ENCODE measurements at regions not wholly inside any gene's neighbourhood (a gene's known extent, or its start where the extent isn't known, plus 50 kb on each side); places are given as distances from the start of the nearest gene placed in this dataset.
A peak's percentile ranks its signal among the peaks of the same experiment; 100 is the strongest.

DNA sequence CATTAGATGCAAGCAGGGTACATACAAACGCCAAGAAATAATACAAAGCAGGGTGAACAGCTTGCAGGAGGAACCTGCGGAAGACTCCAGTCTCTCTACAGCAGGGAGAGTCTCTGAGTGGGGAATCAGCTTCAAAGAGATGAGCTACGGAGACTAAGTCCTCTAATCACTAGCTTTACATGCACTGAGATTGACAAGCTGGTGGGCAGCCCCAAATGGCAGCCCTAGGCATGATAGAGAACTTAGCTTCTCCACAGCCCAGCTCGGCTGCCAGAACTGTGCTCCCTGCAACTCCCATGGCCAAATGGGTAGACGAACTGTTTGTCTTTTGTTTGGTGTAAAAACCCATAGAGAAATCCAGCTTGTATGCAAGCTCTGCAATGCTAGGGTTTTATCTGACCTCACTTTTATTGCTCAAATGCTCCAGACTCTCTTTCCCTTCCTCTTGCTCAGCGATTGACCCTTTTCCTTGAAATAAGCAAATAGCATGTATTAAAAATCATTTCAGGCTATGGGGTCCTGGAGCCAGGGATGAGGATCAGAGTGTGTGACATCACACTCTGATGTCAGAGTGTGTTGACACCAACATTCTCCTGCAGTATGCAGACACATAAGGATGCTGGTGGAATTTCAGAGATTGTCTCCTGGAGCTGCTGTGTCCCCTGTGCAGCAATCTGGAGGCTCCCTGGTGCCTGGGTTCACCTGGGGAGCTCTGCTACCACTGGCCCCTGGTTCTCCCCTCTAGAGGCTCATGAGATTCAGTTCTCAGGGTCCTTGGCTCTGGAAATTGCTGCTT is 238.5 kb downstream of the TTLL7 start:
- Mint-ChIP-seq H3K9me3 (no peaks in the 10 kb centered on the region), H3K27me3 (ENCODE audit: insufficient read depth, low read depth) (peaks cover 3% of the 10 kb centered on the region), H3K27ac (no peak overlapping the region), H3K36me3 (no peaks in the 10 kb centered on the region), H3K4me1 (peaks cover 54% of the 10 kb centered on the region), H3K4me3 (no peak overlapping the region)
- no peak overlapping the region for H3K9ac ChIP-seq
- H3K27me3 ChIP-seq: no peaks in the 10 kb centered on the region
- no peak overlapping the region for H3K4me3 ChIP-seq
- H4K20me1 ChIP-seq (ENCODE audit: low read depth): no peaks in the 10 kb centered on the region
- H3K4me1 ChIP-seq: peaks cover 61% of the 10 kb centered on the region
- H3K9me3 ChIP-seq (ENCODE audit: low read depth): no peaks in the 10 kb centered on the region
- H3K36me3 ChIP-seq: no peaks in the 10 kb centered on the region
- H3K27ac ChIP-seq: no peak overlapping the region
- no peak for TF ChIP-seq EZH2 (IDR thresholded peaks at IDR 0.05)
- TF ChIP-seq EZH2phosphoT487 (IDR thresholded peaks at IDR 0.05): no peak
- TF ChIP-seq, protein P1, sequence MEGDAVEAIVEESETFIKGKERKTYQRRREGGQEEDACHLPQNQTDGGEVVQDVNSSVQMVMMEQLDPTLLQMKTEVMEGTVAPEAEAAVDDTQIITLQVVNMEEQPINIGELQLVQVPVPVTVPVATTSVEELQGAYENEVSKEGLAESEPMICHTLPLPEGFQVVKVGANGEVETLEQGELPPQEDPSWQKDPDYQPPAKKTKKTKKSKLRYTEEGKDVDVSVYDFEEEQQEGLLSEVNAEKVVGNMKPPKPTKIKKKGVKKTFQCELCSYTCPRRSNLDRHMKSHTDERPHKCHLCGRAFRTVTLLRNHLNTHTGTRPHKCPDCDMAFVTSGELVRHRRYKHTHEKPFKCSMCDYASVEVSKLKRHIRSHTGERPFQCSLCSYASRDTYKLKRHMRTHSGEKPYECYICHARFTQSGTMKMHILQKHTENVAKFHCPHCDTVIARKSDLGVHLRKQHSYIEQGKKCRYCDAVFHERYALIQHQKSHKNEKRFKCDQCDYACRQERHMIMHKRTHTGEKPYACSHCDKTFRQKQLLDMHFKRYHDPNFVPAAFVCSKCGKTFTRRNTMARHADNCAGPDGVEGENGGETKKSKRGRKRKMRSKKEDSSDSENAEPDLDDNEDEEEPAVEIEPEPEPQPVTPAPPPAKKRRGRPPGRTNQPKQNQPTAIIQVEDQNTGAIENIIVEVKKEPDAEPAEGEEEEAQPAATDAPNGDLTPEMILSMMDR (IDR thresholded peaks at IDR 0.05): no peak
- H3K4me2 ChIP-seq: peak overlapping the region; percentile 19
- DNase-seq (ENCODE audit: low spot score): no peak
- no peaks in the 10 kb centered on the region for H3K79me2 ChIP-seq (ENCODE audit: low read depth)
- H2AFZ ChIP-seq (replicated peaks): peak overlapping the region; percentile 61
- peaks cover 25% of the 10 kb centered on the region for H3F3A ChIP-seq (ENCODE audit: low read depth)

DNA sequence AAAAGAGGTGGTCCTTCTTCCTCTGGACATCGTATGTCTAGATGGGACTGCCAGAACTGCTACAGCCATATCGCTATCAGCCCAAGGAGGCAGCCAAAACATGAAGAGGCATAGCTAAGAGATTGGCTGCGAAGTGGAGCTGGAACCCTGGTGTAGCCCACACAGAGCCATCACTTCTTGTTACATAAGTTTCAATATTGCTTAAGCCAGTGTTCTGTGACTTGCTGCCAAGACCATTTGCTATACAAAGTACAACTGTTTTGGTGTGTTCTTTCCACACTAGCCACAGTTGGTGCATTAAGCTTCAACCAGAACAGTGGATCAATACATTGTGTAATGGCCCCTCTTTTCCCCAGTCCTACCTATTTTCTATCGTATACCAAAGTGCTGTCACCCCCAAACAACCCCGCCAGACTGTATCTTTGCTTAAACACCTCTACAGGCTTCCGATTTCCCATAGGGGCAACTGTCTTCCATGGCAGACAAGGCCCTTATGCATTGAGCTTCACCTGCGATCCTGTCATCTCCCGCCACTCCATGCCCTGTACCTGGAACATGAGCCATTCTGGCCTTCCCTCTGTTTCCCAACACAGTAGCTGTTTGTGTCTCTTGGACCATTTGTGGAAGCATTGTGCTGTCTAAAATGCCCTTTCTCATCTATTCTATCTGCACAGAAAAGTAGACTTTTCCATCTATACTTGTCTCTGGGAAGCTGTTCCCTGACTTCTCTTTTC is 241.8 kb downstream of the TTLL7 start:
- H3K4me2 ChIP-seq: no peak overlapping the region
- H3F3A ChIP-seq (ENCODE audit: low read depth): peaks cover 24% of the 10 kb centered on the region
- H3K36me3 ChIP-seq: no peaks in the 10 kb centered on the region
- TF ChIP-seq EZH2phosphoT487 (IDR thresholded peaks at IDR 0.05) (no peak), EZH2 (IDR thresholded peaks at IDR 0.05) (no peak)
- TF ChIP-seq, protein P1 (IDR thresholded peaks at IDR 0.05): no peak
- no peaks in the 10 kb centered on the region for H3K27me3 ChIP-seq
- H3K27me3 Mint-ChIP-seq (ENCODE audit: insufficient read depth, low read depth): peaks cover 3% of the 10 kb centered on the region
- H3K36me3 Mint-ChIP-seq: peaks cover 2% of the 10 kb centered on the region
- peaks cover 35% of the 10 kb centered on the region for H3K4me1 Mint-ChIP-seq
- no peak overlapping the region for H2AFZ ChIP-seq (replicated peaks)
- H3K79me2 ChIP-seq (ENCODE audit: low read depth): no peaks in the 10 kb centered on the region
- DNase-seq (ENCODE audit: low spot score): no peak
- H3K9ac ChIP-seq: no peak overlapping the region
- no peak overlapping the region for H3K27ac Mint-ChIP-seq
- no peak overlapping the region for H3K4me3 ChIP-seq
- peaks cover 35% of the 10 kb centered on the region for H3K4me1 ChIP-seq
- peaks cover 2% of the 10 kb centered on the region for H3K9me3 Mint-ChIP-seq
- no peak overlapping the region for H3K4me3 Mint-ChIP-seq
- no peaks in the 10 kb centered on the region for H3K9me3 ChIP-seq (ENCODE audit: low read depth)
- no peak overlapping the region for H3K27ac ChIP-seq
- H4K20me1 ChIP-seq (ENCODE audit: low read depth): no peaks in the 10 kb centered on the region

DNA sequence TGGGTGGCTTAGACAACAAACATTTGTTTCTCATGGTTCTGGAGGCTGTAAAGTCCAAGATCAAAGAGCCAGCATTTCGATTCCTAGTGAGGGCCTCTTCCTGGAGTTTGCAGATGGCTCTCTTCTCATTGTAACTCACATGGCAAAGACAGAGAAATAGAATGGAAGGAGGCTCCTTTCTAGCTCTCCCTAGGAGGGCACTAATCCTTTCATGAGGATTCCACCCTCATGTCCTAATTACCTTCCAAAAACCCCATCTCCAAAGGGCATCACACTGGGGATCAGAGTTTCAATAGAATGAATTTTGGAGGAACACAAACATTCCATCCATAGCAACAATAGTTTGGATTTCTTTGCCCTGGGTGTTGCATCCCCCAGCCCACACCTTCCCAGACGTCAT is 247.3 kb downstream of the TTLL7 start:
- peaks cover 14% of the 10 kb centered on the region for H3K9me3 Mint-ChIP-seq
- peak; percentile 72 for DNase-seq (ENCODE audit: low spot score)
- H3K27ac Mint-ChIP-seq: no peak overlapping the region
- Histone ChIP-seq H3K4me3 (no peak overlapping the region), H3K9ac (no peak overlapping the region), H3K4me2 (no peak overlapping the region), H2AFZ (replicated peaks) (no peak overlapping the region), H3K27ac (peak overlapping the region; percentile 67), H3K36me3 (no peaks in the 10 kb centered on the region), H3F3A (ENCODE audit: low read depth) (peaks cover 43% of the 10 kb centered on the region), H3K79me2 (ENCODE audit: low read depth) (no peaks in the 10 kb centered on the region), H3K9me3 (ENCODE audit: low read depth) (no peaks in the 10 kb centered on the region), H4K20me1 (ENCODE audit: low read depth) (no peaks in the 10 kb centered on the region), H3K4me1 (peaks cover 56% of the 10 kb centered on the region), H3K27me3 (no peaks in the 10 kb centered on the region)
- H3K4me3 Mint-ChIP-seq: no peak overlapping the region
- H3K27me3 Mint-ChIP-seq (ENCODE audit: insufficient read depth, low read depth): peaks cover 3% of the 10 kb centered on the region
- peaks cover 2% of the 10 kb centered on the region for H3K36me3 Mint-ChIP-seq
- peaks cover 46% of the 10 kb centered on the region for H3K4me1 Mint-ChIP-seq
- peak; percentile 62 for TF ChIP-seq EZH2phosphoT487 (IDR thresholded peaks at IDR 0.05)
- TF ChIP-seq, protein P1 (IDR thresholded peaks at IDR 0.05): no peak
